ENCODE measurements at regions not wholly inside any gene's neighbourhood (a gene's known extent, or its start where the extent isn't known, plus 50 kb on each side); places are given as distances from the start of the nearest gene placed in this dataset.
"Not testable (repeated sequence)": the region's sequence is repeated elsewhere in the genome, so short reads cannot be mapped to it uniquely, and the experiment has no call there.

DNA sequence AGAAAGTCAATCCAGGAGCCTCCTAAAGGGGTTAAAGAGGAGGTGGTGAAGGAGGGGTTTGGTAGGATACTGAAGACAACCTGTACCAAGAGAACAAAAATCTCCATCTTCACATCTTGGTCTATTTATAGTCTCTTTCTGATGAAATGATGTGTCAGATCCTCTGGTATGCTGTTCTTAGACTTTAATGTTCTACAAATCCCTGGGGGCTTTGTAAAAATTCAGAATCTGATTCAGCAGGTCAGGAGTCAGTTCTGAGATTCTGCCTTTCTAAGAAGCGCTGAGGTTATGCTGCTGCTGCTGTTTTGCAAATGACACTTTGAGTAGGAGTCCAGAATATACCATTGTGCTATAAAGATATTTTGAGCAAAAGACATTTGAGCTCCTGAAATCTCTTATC, 172.9 kb upstream of the GLRA2 start:
- DNase-seq, result no peak
- in situ Hi-C loops (cut with HindIII; ENCODE audit: low pct_ligation_motif_present, low pct_unique_long_range_greater_than_20kb, low sequenced_read_pairs), result no loop called here

DNA sequence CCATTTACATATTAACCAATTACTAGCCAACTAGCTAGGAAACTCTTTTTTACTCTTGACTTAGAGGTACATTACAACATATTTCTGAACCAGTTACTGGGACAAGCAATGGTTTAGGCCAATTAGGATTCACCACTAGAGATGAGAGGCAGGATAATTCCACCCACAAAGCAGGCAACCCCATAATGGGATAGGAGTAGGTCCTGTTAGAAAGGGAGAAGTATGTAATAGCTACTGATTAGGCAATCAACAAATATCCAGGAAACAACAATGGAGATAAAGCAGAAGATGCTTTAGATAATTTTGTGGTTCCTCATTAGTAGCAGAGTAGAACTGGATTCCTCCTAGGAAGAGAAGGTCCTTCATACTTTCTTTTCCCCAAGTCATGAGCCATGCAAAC, 173.8 kb upstream of the GLRA2 start:
- no peak for DNase-seq
- in situ Hi-C loops (cut with HindIII; ENCODE audit: low pct_ligation_motif_present, low pct_unique_long_range_greater_than_20kb, low sequenced_read_pairs), result no loop called here

- no peak for DNase-seq
- in situ Hi-C loops (cut with HindIII; ENCODE audit: low pct_ligation_motif_present, low pct_unique_long_range_greater_than_20kb, low sequenced_read_pairs), result no loop called here
These were observed 174.8 kb upstream of the GLRA2 start for GRCh38 chrX:14354521-14354920.

DNA sequence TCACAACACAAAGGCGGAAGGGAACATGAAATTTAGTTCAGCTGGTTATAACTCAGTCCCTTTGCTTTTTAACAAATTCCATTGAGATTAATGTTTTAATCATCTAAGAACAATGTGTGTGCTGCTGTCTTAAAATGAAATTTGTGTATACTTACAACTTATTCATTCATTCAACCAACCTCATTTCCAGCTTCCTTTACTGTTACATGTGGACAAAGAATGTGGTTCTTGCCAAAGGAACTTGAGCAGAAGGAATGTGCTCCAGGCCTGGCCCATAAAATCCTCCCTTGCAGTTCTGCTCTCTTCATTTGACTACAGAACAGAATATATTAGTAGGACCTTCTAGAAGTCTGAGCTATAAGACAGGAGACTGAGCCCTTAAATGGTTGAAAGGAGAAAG, 176.8 kb upstream of the GLRA2 start:
- in situ Hi-C loops (cut with HindIII; ENCODE audit: low pct_ligation_motif_present, low pct_unique_long_range_greater_than_20kb, low sequenced_read_pairs), result no loop called here
- DNase-seq, result no peak

GRCh38 chrX:14351611-14352303, 177.6 kb upstream of the GLRA2 start:
- in situ Hi-C loops (cut with HindIII; ENCODE audit: low pct_ligation_motif_present, low pct_unique_long_range_greater_than_20kb, low sequenced_read_pairs), result no loop called here
- no peak for DNase-seq

DNA sequence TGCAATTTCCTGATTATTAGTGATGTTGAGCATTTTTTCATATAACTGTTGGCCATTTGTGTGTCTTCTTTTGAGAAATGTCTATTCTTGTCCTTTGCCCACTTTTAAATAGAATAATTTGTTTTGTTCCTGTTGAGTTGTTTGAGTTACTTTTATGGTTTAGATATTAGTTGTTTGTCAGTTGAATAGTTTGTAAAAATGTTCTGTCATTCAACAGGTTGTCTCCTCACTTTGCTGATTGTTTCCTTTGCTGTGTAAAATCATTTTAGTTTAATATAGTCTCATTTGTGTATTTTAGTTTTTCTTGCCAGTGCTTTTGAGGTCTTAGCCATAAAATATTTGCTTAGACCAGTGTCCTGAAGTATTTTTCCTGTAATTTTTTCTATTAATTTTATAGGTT, 181.8 kb upstream of the GLRA2 start:
- in situ Hi-C loops (cut with HindIII; ENCODE audit: low pct_ligation_motif_present, low pct_unique_long_range_greater_than_20kb, low sequenced_read_pairs), result no loop called here

GRCh38 chrX:14344172-14344940, 185.0 kb upstream of the GLRA2 start:
- in situ Hi-C loops (cut with HindIII; ENCODE audit: low pct_ligation_motif_present, low pct_unique_long_range_greater_than_20kb, low sequenced_read_pairs), result no loop called here
- DNase-seq, result peak; percentile 0

More for the DNA sequence above, 181.8 kb upstream of the GLRA2 start:
- no peak for DNase-seq

DNA sequence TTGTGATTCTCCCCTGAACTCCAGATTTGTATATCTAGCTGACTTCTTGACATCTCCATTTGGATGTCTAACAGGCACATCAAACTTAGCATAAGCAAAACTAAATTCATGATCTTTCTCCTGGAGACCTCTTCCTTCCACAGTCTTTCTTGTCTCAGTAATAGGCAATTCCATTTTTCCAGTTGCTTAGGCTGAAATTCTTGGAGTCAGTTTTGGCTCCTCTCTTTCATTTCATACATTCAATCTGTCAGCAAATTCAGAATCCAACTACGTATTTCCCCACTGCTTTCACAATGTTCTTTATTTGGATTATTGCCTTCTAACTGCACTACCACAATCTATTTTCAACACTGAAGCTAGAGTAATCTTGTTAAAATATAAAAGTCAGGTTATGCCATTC, 219.9 kb upstream of the GLRA2 start:
- in situ Hi-C loops (cut with HindIII; ENCODE audit: low pct_ligation_motif_present, low pct_unique_long_range_greater_than_20kb, low sequenced_read_pairs), result no loop called here
- no peak for DNase-seq

GRCh38 chrX:14308976-14309375, 220.4 kb upstream of the GLRA2 start:
- in situ Hi-C loops (cut with HindIII; ENCODE audit: low pct_ligation_motif_present, low pct_unique_long_range_greater_than_20kb, low sequenced_read_pairs), result not testable (repeated sequence)

DNA sequence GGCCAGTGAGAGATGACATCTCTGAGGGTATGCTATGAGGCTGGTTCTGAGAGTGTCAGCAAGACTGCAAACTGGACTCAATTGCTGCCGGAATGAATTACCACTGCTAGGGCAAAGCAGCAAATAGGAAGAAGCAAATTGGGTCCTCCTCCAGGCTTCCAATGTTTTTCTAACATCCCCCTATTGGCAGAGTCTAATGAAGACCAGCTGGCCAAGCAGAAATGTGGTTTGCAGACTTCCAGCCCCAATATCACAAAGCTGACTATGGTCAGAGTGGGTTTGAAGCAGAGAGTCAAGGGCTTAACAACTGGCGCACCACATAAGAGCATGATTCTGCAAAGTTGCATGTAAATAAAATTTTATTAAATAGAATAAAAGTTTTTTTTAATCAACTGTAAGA, 225.4 kb upstream of the GLRA2 start:
- no peak for DNase-seq
- in situ Hi-C loops (cut with HindIII; ENCODE audit: low pct_ligation_motif_present, low pct_unique_long_range_greater_than_20kb, low sequenced_read_pairs), result no loop called here

More at GRCh38 chrX:14308976-14309375, 220.4 kb upstream of the GLRA2 start:
- not testable (repeated sequence) for DNase-seq

DNA sequence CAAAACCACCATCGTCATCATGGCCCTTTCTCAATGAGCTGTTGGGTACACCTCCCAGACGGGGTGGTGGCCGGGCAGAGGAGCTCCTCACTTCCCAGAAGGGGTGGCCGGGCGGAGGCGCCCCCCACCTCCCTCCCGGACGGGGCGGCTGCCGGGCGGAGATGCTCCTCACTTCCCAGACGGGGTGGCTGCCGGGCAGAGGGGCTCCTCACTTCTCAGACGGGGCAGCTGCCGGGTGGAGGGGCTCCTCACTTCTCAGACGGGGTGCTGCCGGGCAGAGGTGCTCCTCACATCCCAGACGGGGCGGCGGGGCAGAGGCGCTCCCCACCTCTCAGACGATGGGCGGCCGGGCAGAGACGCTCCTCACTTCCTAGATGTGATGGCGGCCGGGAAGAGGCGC, 226.8 kb upstream of the GLRA2 start:
- in situ Hi-C loops (cut with HindIII; ENCODE audit: low pct_ligation_motif_present, low pct_unique_long_range_greater_than_20kb, low sequenced_read_pairs); DNase-seq: not testable (repeated sequence)

- no peak for DNase-seq
These were observed 229.0 kb upstream of the GLRA2 start for GRCh38 chrX:14300376-14300775.

GRCh38 chrX:14295426-14295825, 233.9 kb upstream of the GLRA2 start:
- in situ Hi-C loops (cut with HindIII; ENCODE audit: low pct_ligation_motif_present, low pct_unique_long_range_greater_than_20kb, low sequenced_read_pairs), result no loop called here
- no peak for DNase-seq

More at GRCh38 chrX:14300376-14300775, 229.0 kb upstream of the GLRA2 start:
- in situ Hi-C loops (cut with HindIII; ENCODE audit: low pct_ligation_motif_present, low pct_unique_long_range_greater_than_20kb, low sequenced_read_pairs), result no loop called here

GRCh38 chrX:14291666-14292500, 237.5 kb upstream of the GLRA2 start:
- in situ Hi-C loops (cut with HindIII; ENCODE audit: low pct_ligation_motif_present, low pct_unique_long_range_greater_than_20kb, low sequenced_read_pairs), result no loop called here
- no peak for DNase-seq

DNA sequence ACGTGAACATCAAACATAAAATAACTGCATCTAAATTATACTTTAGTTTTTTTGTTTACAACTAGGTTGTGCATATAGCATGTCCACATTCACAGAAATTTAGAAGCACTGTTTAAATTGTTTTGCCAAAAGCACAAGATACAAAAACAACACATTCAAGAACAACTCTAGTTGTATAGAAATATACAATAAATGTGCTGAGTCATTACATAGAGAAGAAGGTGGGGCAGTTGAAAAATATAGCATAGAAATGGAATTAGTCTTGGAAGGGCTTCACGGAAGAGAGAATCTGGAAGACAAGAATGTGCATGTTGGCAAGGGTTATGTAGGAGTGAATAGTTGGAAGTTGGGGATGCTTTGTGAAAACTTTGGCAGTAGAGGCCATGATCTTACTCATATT, 239.0 kb upstream of the GLRA2 start:
- in situ Hi-C loops (cut with HindIII; ENCODE audit: low pct_ligation_motif_present, low pct_unique_long_range_greater_than_20kb, low sequenced_read_pairs), result no loop called here
- DNase-seq, result no peak

- no peak for DNase-seq
- in situ Hi-C loops (cut with HindIII; ENCODE audit: low pct_ligation_motif_present, low pct_unique_long_range_greater_than_20kb, low sequenced_read_pairs), result no loop called here
These were observed 245.0 kb upstream of the GEMIN8 start for GRCh38 chrX:14274691-14275090.

GRCh38 chrX:14267216-14267615, 237.5 kb upstream of the GEMIN8 start:
- no peak for DNase-seq
- in situ Hi-C loops (cut with HindIII; ENCODE audit: low pct_ligation_motif_present, low pct_unique_long_range_greater_than_20kb, low sequenced_read_pairs), result no loop called here

DNA sequence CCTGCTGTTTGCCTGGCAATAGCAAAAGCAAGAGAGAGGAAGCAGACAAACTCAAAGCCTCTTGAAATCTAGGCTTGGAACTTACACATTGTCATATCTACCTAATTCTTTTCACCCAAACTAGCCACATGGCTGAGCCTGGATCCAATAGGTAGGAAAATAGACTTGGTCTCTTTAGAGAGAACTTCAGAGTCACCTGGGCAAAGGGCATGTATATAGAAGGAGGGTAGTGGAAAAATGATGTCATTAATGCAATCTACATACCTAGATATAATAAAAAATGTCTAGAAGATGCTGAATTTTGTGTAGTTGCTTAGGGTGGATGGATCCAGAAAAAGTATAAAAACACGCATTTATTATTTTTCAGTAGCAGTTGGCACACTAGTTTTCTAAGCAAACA, 237.0 kb upstream of the GEMIN8 start:
- in situ Hi-C loops (cut with HindIII; ENCODE audit: low pct_ligation_motif_present, low pct_unique_long_range_greater_than_20kb, low sequenced_read_pairs), result no loop called here
- DNase-seq, result no peak

DNA sequence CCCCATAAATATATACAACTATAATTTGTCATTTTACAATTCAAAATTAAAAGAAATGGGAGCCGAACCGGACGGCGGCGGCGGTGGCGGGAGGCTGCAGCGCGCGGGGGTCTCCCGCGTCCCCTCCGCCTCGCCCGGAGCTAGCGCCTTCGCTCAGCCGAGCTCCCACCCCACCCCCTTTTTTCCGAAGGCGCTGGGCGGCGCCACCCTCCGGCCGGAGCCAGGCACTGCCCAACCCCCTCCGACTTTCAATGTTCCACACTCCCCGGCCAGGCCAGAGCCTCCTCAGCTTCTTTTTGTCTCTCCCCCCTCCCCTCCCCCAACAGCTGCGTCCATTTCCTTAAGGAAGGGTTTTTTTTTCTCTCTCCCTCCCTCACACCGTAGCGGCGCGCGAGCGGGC, 214.1 kb upstream of the GEMIN8 start:
- DNase-seq, result no peak
- in situ Hi-C loops (cut with HindIII; ENCODE audit: low pct_ligation_motif_present, low pct_unique_long_range_greater_than_20kb, low sequenced_read_pairs), result no loop called here
